MM.1S (cell line): ENCODE measurements at regions not wholly inside any gene's neighbourhood (a gene's known extent, or its start where the extent isn't known, plus 50 kb on each side); places are given as distances from the start of the nearest gene placed in this dataset.

Experiments used
- DNase-seq: peaks from one replicate; pipeline ENCODE4 v3.0.0-alpha.2; 2015
- H2AFZ ChIP-seq: fragments of 300-600 bp; sonication (generic); 2 replicates; pipeline ENCODE4 v1.6.0; 2016; ENCODE audit warnings: antibody characterized with exemption, low read length
- H3F3A ChIP-seq: fragments of 300-600 bp; sonication (generic); 2 replicates; pipeline ENCODE4 v1.6.1; 2016; ENCODE audit warnings: mild to moderate bottlenecking, antibody characterized with exemption, low read length, moderate library complexity, mixed read lengths; ENCODE audit not compliant: insufficient read depth
- H3K27ac ChIP-seq: fragments of 300-600 bp; sonication (generic); 2 replicates; pipeline ENCODE4 v1.5.1; 2016; ENCODE audit warnings: mild to moderate bottlenecking, low read length
- H3K27me3 ChIP-seq: fragments of 300-600 bp; sonication (generic); replicated peaks from 2 replicates; pipeline ENCODE4 v1.6.0; 2016; ENCODE audit warnings: low read length; ENCODE audit not compliant: insufficient read depth
- H3K36me3 ChIP-seq: fragments of 300-600 bp; sonication (generic); replicated peaks from 2 replicates; pipeline ENCODE4 v1.6.1; 2016; ENCODE audit warnings: mild to moderate bottlenecking, low read length, mixed read lengths; ENCODE audit not compliant: insufficient read depth
- H3K4me1 ChIP-seq: fragments of 300-600 bp; sonication (generic); 2 replicates; pipeline ENCODE4 v1.6.1; 2016; ENCODE audit warnings: low read length, mixed read lengths
- H3K4me2 ChIP-seq: fragments of 300-600 bp; sonication (generic); 2 replicates; pipeline ENCODE4 v1.6.0; 2016; ENCODE audit warnings: low read depth, low read length
- H3K4me3 ChIP-seq: fragments of 300-600 bp; sonication (generic); 2 replicates; pipeline ENCODE4 v1.5.1; 2016; ENCODE audit warnings: low read length, mixed read lengths
- H3K79me2 ChIP-seq: fragments of 300-600 bp; sonication (generic); 2 replicates; pipeline ENCODE4 v1.6.1; 2016; ENCODE audit warnings: mixed run types, low read length, mixed read lengths
- H3K9ac ChIP-seq: fragments of 300-600 bp; sonication (generic); 2 replicates; pipeline ENCODE4 v1.6.1; 2016; ENCODE audit warnings: low read length, mixed read lengths
- H3K9me2 ChIP-seq: fragments of 300-600 bp; sonication (generic); replicated peaks from 2 replicates; pipeline ENCODE4 v1.6.1; 2016; ENCODE audit warnings: mild to moderate bottlenecking, low read length, mixed read lengths; ENCODE audit not compliant: insufficient read depth
- H3K9me3 ChIP-seq: fragments of 300-600 bp; sonication (generic); replicated peaks from 2 replicates; pipeline ENCODE4 v1.6.1; 2016; ENCODE audit warnings: mild to moderate bottlenecking, low read length, mixed read lengths; ENCODE audit not compliant: insufficient read depth
- H4K20me1 ChIP-seq: fragments of 300-600 bp; sonication (generic); 2 replicates; pipeline ENCODE4 v1.6.1; 2016; ENCODE audit warnings: mild to moderate bottlenecking, low read length, moderate library complexity, mixed read lengths; ENCODE audit not compliant: insufficient read depth
- CTCF ChIP-seq: fragments of 300-600 bp; sonication (generic); IDR thresholded peaks from 2 replicates; pipeline ENCODE4 v1.5.1; 2016; ENCODE audit warnings: antibody characterized with exemption, low read length, mixed read lengths
- EZH2 ChIP-seq: fragments of 300-600 bp; sonication (generic); optimal IDR thresholded peaks from 2 replicates; pipeline ENCODE3; 2017; ENCODE audit warnings: low read depth, mild to moderate bottlenecking, antibody characterized with exemption, low read length, mixed read lengths
- EZH2phosphoT487 ChIP-seq: fragments of 300-600 bp; sonication (generic); IDR thresholded peaks from 2 replicates; pipeline ENCODE4 v1.6.1; 2018; ENCODE audit warnings: antibody characterized with exemption, low read length

GRCh38 chr2:217270485-217271121 lies 410.7 kb upstream of the TNP1 start:
- H3K9me3 ChIP-seq, result no peaks in the 10 kb centered on the region
- no peak overlapping the region for H3K4me3 ChIP-seq
- H3K9ac ChIP-seq, result no peak overlapping the region
- no peak overlapping the region for H3K27ac ChIP-seq
- H4K20me1 ChIP-seq, result no peaks in the 10 kb centered on the region
- H3K79me2 ChIP-seq, result no peaks in the 10 kb centered on the region
- H3K36me3 ChIP-seq, result no peaks in the 10 kb centered on the region
- H3F3A ChIP-seq, result no peaks in the 10 kb centered on the region
- no peaks in the 10 kb centered on the region for H3K4me1 ChIP-seq
- H3K9me2 ChIP-seq, result no peaks in the 10 kb centered on the region
- no peak overlapping the region for H2AFZ ChIP-seq
- no peak overlapping the region for H3K4me2 ChIP-seq
- no peak for DNase-seq
- TF ChIP-seq EZH2 (no peak), CTCF (no peak), EZH2phosphoT487 (no peak)
- H3K27me3 ChIP-seq, result no peaks in the 10 kb centered on the region

GRCh38 chr2:217269701-217270484 lies 410.0 kb upstream of the TNP1 start:
- Histone ChIP-seq H3K9me2 (no peaks in the 10 kb centered on the region), H3K4me1 (no peaks in the 10 kb centered on the region), H4K20me1 (no peaks in the 10 kb centered on the region), H3K27ac (no peak overlapping the region), H3K9ac (no peak overlapping the region), H3F3A (no peaks in the 10 kb centered on the region), H3K27me3 (no peaks in the 10 kb centered on the region), H3K4me2 (no peak overlapping the region), H3K4me3 (no peak overlapping the region), H3K9me3 (no peaks in the 10 kb centered on the region), H3K36me3 (no peaks in the 10 kb centered on the region), H2AFZ (no peak overlapping the region), H3K79me2 (no peaks in the 10 kb centered on the region)
- DNase-seq, result no peak
- TF ChIP-seq EZH2phosphoT487 (no peak), CTCF (no peak), EZH2 (no peak)

GRCh38 chr2:217268978-217269377 lies 409.1 kb upstream of the TNP1 start:
- no peaks in the 10 kb centered on the region for H3K4me1 ChIP-seq
- H3K79me2 ChIP-seq, result no peaks in the 10 kb centered on the region
- no peaks in the 10 kb centered on the region for H4K20me1 ChIP-seq
- H3K27ac ChIP-seq, result no peak overlapping the region
- no peaks in the 10 kb centered on the region for H3K27me3 ChIP-seq
- H3K9me2 ChIP-seq, result no peaks in the 10 kb centered on the region
- TF ChIP-seq CTCF (no peak), EZH2 (no peak), EZH2phosphoT487 (no peak)
- H3K9ac ChIP-seq, result no peak overlapping the region
- H3K4me2 ChIP-seq, result no peak overlapping the region
- no peaks in the 10 kb centered on the region for H3F3A ChIP-seq
- H3K4me3 ChIP-seq, result no peak overlapping the region
- H2AFZ ChIP-seq, result no peak overlapping the region
- H3K36me3 ChIP-seq, result no peaks in the 10 kb centered on the region
- no peaks in the 10 kb centered on the region for H3K9me3 ChIP-seq
- no peak for DNase-seq
